ENCODE measurements at regions not wholly inside any gene's neighbourhood (a gene's known extent, or its start where the extent isn't known, plus 50 kb on each side); places are given as distances from the start of the nearest gene placed in this dataset.

- Histone ChIP-seq H3K4me2 (ENCODE audit: low read length, poor library complexity, severe bottlenecking) (no peak overlapping the region), H2BK120ac (ENCODE audit: low read depth, low read length) (no peak overlapping the region), H3K79me1 (replicated peaks; ENCODE audit: low read length, poor library complexity, severe bottlenecking) (no peaks in the 10 kb centered on the region), H3K4me1 (ENCODE audit: control insufficient read depth, insufficient read depth, low read depth, low read length) (no peaks in the 10 kb centered on the region), H3K9ac (ENCODE audit: low read length) (no peak overlapping the region), H3K23ac (ENCODE audit: low read length in 2 of 2) (no peak overlapping the region), H3K4ac (ENCODE audit: low read depth in 1 of 2, low read length in 2 of 2) (no peak overlapping the region), H3K9me3 (ENCODE audit: control insufficient read depth, low read length) (no peaks in the 10 kb centered on the region), H3K27ac (ENCODE audit: low read length, poor library complexity, severe bottlenecking) (no peak overlapping the region), H3K36me3 (ENCODE audit: control insufficient read depth in 1 of 2, insufficient read depth in 2 of 2, low read depth in 1 of 2, low read length in 2 of 2) (no peaks in the 10 kb centered on the region), H2BK5ac (ENCODE audit: low read depth, low read length, poor library complexity, severe bottlenecking) (no peak overlapping the region), H2AK5ac (ENCODE audit: low read length, severe bottlenecking) (no peak overlapping the region), H3K27me3 (ENCODE audit: control insufficient read depth in 1 of 2, insufficient read depth in 1 of 2, low read length in 2 of 2) (no peaks in the 10 kb centered on the region), H3K4me3 (ENCODE audit: insufficient read depth in 1 of 2, low read depth in 1 of 2, low read length in 2 of 2) (no peak overlapping the region), H4K91ac (ENCODE audit: low read length) (no peak overlapping the region), H2BK12ac (ENCODE audit: low read length in 2 of 2) (no peak overlapping the region), H3K18ac (ENCODE audit: low read depth in 1 of 2, low read length in 2 of 2) (no peak overlapping the region), H2AFZ (ENCODE audit: low read depth, low read length) (no peak overlapping the region), H2BK15ac (ENCODE audit: low read depth, poor library complexity, severe bottlenecking) (no peak overlapping the region), H3K14ac (ENCODE audit: low read length in 2 of 2) (no peak overlapping the region), H4K8ac (ENCODE audit: low read length) (no peak overlapping the region)
- no peak for DNase-seq
These were observed 208.3 kb downstream of the STK31 start for GRCh38 chr7:23918286-23918685.

DNA sequence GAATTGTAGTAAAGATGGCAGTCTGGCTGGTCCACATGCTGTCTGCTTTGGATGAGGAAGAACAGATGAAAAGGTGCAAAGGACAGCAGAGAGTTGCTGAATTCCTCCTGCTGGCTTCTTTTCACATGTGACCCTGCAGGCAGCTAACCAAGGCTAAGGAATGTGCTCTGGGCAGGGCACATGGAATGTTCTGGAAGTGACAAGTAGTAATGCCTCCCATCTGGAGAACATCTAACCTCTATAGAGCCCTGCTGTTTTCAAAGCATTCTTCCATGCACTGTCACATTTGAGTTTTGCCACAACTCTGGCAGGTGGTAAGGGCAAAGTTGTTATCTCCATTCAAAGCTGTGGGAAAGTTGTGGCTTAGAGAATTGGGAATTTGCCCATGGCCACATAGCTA is 208.8 kb downstream of the STK31 start:
- Histone ChIP-seq H3K4ac (ENCODE audit: low read depth in 1 of 2, low read length in 2 of 2) (no peak overlapping the region), H3K79me1 (replicated peaks; ENCODE audit: low read length, poor library complexity, severe bottlenecking) (no peaks in the 10 kb centered on the region), H2BK15ac (ENCODE audit: low read depth, poor library complexity, severe bottlenecking) (no peak overlapping the region), H4K8ac (ENCODE audit: low read length) (no peak overlapping the region), H3K4me2 (ENCODE audit: low read length, poor library complexity, severe bottlenecking) (no peak overlapping the region), H3K36me3 (ENCODE audit: control insufficient read depth in 1 of 2, insufficient read depth in 2 of 2, low read depth in 1 of 2, low read length in 2 of 2) (no peaks in the 10 kb centered on the region), H3K27ac (ENCODE audit: low read length, poor library complexity, severe bottlenecking) (no peak overlapping the region), H2AK5ac (ENCODE audit: low read length, severe bottlenecking) (no peak overlapping the region), H2BK120ac (ENCODE audit: low read depth, low read length) (no peak overlapping the region), H2AFZ (ENCODE audit: low read depth, low read length) (no peak overlapping the region), H2BK12ac (ENCODE audit: low read length in 2 of 2) (no peak overlapping the region), H4K91ac (ENCODE audit: low read length) (no peak overlapping the region), H3K27me3 (ENCODE audit: control insufficient read depth in 1 of 2, insufficient read depth in 1 of 2, low read length in 2 of 2) (no peaks in the 10 kb centered on the region), H3K9me3 (ENCODE audit: control insufficient read depth, low read length) (no peaks in the 10 kb centered on the region), H3K4me3 (ENCODE audit: insufficient read depth in 1 of 2, low read depth in 1 of 2, low read length in 2 of 2) (no peak overlapping the region), H3K18ac (ENCODE audit: low read depth in 1 of 2, low read length in 2 of 2) (no peak overlapping the region), H3K23ac (ENCODE audit: low read length in 2 of 2) (no peak overlapping the region), H2BK5ac (ENCODE audit: low read depth, low read length, poor library complexity, severe bottlenecking) (no peak overlapping the region), H3K4me1 (ENCODE audit: control insufficient read depth, insufficient read depth, low read depth, low read length) (no peaks in the 10 kb centered on the region), H3K14ac (ENCODE audit: low read length in 2 of 2) (no peak overlapping the region), H3K9ac (ENCODE audit: low read length) (no peak overlapping the region)
- DNase-seq, result peak; percentile 39

DNA sequence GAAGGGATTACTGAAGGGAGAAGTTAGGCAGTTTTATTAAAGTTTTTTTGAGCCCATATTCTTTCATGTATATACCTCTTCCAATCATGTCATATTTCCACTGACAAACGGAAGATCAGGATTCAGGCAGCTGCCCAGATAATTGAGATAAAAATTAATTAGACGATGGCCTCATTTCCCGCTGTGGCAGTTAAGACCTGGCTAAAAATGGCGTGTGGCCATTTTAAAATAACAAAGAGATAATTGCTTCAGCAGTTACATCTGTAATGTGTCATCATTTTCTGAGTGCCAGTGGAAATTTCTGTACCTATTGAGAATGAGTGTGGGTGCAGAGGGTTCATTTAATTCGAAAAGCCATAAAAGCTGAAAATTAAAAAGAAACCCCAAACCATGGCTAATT is 215.1 kb downstream of the STK31 start:
- no peak overlapping the region for H3K9ac ChIP-seq (ENCODE audit: low read length)
- no peak overlapping the region for H4K8ac ChIP-seq (ENCODE audit: low read length)
- no peak overlapping the region for H2BK120ac ChIP-seq (ENCODE audit: low read depth, low read length)
- no peak overlapping the region for H2BK5ac ChIP-seq (ENCODE audit: low read depth, low read length, poor library complexity, severe bottlenecking)
- WGBS, result 90% methylated on average over 5 of the region's 5 CpGs
- no peaks in the 10 kb centered on the region for H3K4me1 ChIP-seq (ENCODE audit: control insufficient read depth, insufficient read depth, low read depth, low read length)
- no peak overlapping the region for H2AK5ac ChIP-seq (ENCODE audit: low read length, severe bottlenecking)
- no peak overlapping the region for H3K27ac ChIP-seq (ENCODE audit: low read length, poor library complexity, severe bottlenecking)
- H4K91ac ChIP-seq (ENCODE audit: low read length), result no peak overlapping the region
- no peaks in the 10 kb centered on the region for H3K36me3 ChIP-seq (ENCODE audit: control insufficient read depth in 1 of 2, insufficient read depth in 2 of 2, low read depth in 1 of 2, low read length in 2 of 2)
- no peak overlapping the region for H3K4me2 ChIP-seq (ENCODE audit: low read length, poor library complexity, severe bottlenecking)
- peaks cover 0 to 3% of the 10 kb centered on the region in 2 experiments for H3K27me3 ChIP-seq (ENCODE audit: control insufficient read depth in 1 of 2, insufficient read depth in 1 of 2, low read length in 2 of 2)
- no peaks in the 10 kb centered on the region for H3K9me3 ChIP-seq (ENCODE audit: control insufficient read depth, low read length)
- no peak overlapping the region for H3K18ac ChIP-seq (ENCODE audit: low read depth in 1 of 2, low read length in 2 of 2)
- H3K4ac ChIP-seq (ENCODE audit: low read depth in 1 of 2, low read length in 2 of 2), result no peak overlapping the region
- H3K23ac ChIP-seq (ENCODE audit: low read length in 2 of 2), result no peak overlapping the region
- H3K4me3 ChIP-seq (ENCODE audit: insufficient read depth in 1 of 2, low read depth in 1 of 2, low read length in 2 of 2), result no peak overlapping the region
- no peaks in the 10 kb centered on the region for H3K79me1 ChIP-seq (replicated peaks; ENCODE audit: low read length, poor library complexity, severe bottlenecking)
- H2AFZ ChIP-seq (ENCODE audit: low read depth, low read length), result no peak overlapping the region
- DNase-seq, result no peak
- H3K14ac ChIP-seq (ENCODE audit: low read length in 2 of 2), result no peak overlapping the region
- no peak overlapping the region for H2BK15ac ChIP-seq (ENCODE audit: low read depth, poor library complexity, severe bottlenecking)
- no peak overlapping the region for H2BK12ac ChIP-seq (ENCODE audit: low read length in 2 of 2)

GRCh38 chr7:23927709-23928417 is 217.8 kb downstream of the STK31 start:
- Histone ChIP-seq H2BK15ac (ENCODE audit: low read depth, poor library complexity, severe bottlenecking) (no peak overlapping the region), H3K9ac (ENCODE audit: low read length) (no peak overlapping the region), H3K79me1 (replicated peaks; ENCODE audit: low read length, poor library complexity, severe bottlenecking) (no peaks in the 10 kb centered on the region), H4K8ac (ENCODE audit: low read length) (no peak overlapping the region), H3K23ac (ENCODE audit: low read length in 2 of 2) (no peak overlapping the region), H2AK5ac (ENCODE audit: low read length, severe bottlenecking) (no peak overlapping the region), H3K4me1 (ENCODE audit: control insufficient read depth, insufficient read depth, low read depth, low read length) (no peaks in the 10 kb centered on the region), H3K36me3 (ENCODE audit: control insufficient read depth in 1 of 2, insufficient read depth in 2 of 2, low read depth in 1 of 2, low read length in 2 of 2) (no peaks in the 10 kb centered on the region), H2AFZ (ENCODE audit: low read depth, low read length) (no peak overlapping the region), H3K14ac (ENCODE audit: low read length in 2 of 2) (no peak overlapping the region), H3K4ac (ENCODE audit: low read depth in 1 of 2, low read length in 2 of 2) (no peak overlapping the region), H3K4me3 (ENCODE audit: insufficient read depth in 1 of 2, low read depth in 1 of 2, low read length in 2 of 2) (no peak overlapping the region), H3K18ac (ENCODE audit: low read depth in 1 of 2, low read length in 2 of 2) (no peak overlapping the region), H2BK5ac (ENCODE audit: low read depth, low read length, poor library complexity, severe bottlenecking) (no peak overlapping the region), H3K9me3 (ENCODE audit: control insufficient read depth, low read length) (no peaks in the 10 kb centered on the region), H3K27ac (ENCODE audit: low read length, poor library complexity, severe bottlenecking) (no peak overlapping the region), H3K4me2 (ENCODE audit: low read length, poor library complexity, severe bottlenecking) (no peak overlapping the region), H3K27me3 (ENCODE audit: control insufficient read depth in 1 of 2, insufficient read depth in 1 of 2, low read length in 2 of 2) (peaks cover 0 to 3% of the 10 kb centered on the region in 2 experiments), H2BK12ac (ENCODE audit: low read length in 2 of 2) (no peak overlapping the region), H2BK120ac (ENCODE audit: low read depth, low read length) (no peak overlapping the region), H4K91ac (ENCODE audit: low read length) (no peak overlapping the region)
- no peak for DNase-seq
- whole genome bisulfite sequencing, result 100% methylated on average over 3 of the region's 5 CpGs

All from mesenchymal stem cell (in vitro differentiated cells and primary cell).